ENCODE measurements at regions not wholly inside any gene's neighbourhood (a gene's known extent, or its start where the extent isn't known, plus 50 kb on each side); places are given as distances from the start of the nearest gene placed in this dataset.

- in situ Hi-C loops (cut with MboI) (no loop called here), intact Hi-C loops (cut with micrococcal nuclease; ENCODE audit: unreplicated experiment) (no loop called here)
- RAD21 ChIA-PET (ENCODE audit: unreplicated experiment) = no interaction called here
- H3K4me2 ChIP-seq (ENCODE audit: control insufficient read depth, insufficient read depth) = no peak overlapping the region
- H2AFZ ChIP-seq (ENCODE audit: control insufficient read depth, low read depth, low read length) = no peak overlapping the region
- SMC1A ChIA-PET (ENCODE audit: uncharacterized antibody, unreplicated experiment) = no interaction called here
- POLR2A ChIA-PET = no interaction called here
- ATAC-seq = no peak
- H3K4me3 ChIP-seq = no peak overlapping the region
- H3K27me3 ChIP-seq (replicated peaks in 1 of 2; ENCODE audit: control insufficient read depth in 2 of 2, insufficient read depth in 2 of 2, low read length in 1 of 2) = no peaks in the 10 kb centered on the region
- FAIRE-seq = no peak
- WGBS (ENCODE audit: insufficient coverage, insufficient replicate concordance, low lambda C conversion rate, missing lambda C conversion rate) = 0% methylated on average over 2 of the region's 2 CpGs
- H4K20me1 ChIP-seq (ENCODE audit: control insufficient read depth, insufficient read depth) = no peaks in the 10 kb centered on the region
- no peaks in the 10 kb centered on the region for H3K36me3 ChIP-seq (ENCODE audit: control insufficient read depth in 2 of 2, insufficient read depth in 2 of 2, low read length in 1 of 2)
- no peak overlapping the region for H3K9ac ChIP-seq (ENCODE audit: control insufficient read depth, insufficient read depth, low read length)
- DNase-seq (ENCODE audit: low read depth, low spot score) = no peak
- TF ChIP-seq PAX8 (IDR thresholded peaks at IDR 0.05) (no peak), BCL3 (IDR thresholded peaks at IDR 0.05; ENCODE audit: borderline replicate concordance, insufficient read depth, low read depth, low read length, poor library complexity, severe bottlenecking) (no peak), E2F8 (IDR thresholded peaks at IDR 0.05; ENCODE audit: low read depth, partially characterized antibody) (no peak), PAX5 (IDR thresholded peaks at IDR 0.05; ENCODE audit: borderline replicate concordance, low read depth, low read length) (no peak), IRF5 (IDR thresholded peaks at IDR 0.05; ENCODE audit: borderline replicate concordance) (no peak), ZNF622 (IDR thresholded peaks at IDR 0.05) (no peak), STAT3 (IDR thresholded peaks at IDR 0.05; ENCODE audit: low read depth, low read length) (no peak), MXI1 (IDR thresholded peaks at IDR 0.05; ENCODE audit: low read depth, low read length) (no peak), NFIC (IDR thresholded peaks at IDR 0.05; ENCODE audit: low read depth, low read length) (no peak)
- no peaks in the 10 kb centered on the region for H3K79me2 ChIP-seq (ENCODE audit: control insufficient read depth, insufficient read depth, low read length)
- H3K9me3 ChIP-seq (replicated peaks; ENCODE audit: control insufficient read depth, insufficient read depth, low read length) = no peaks in the 10 kb centered on the region
- no peak overlapping the region for H3K27ac ChIP-seq (ENCODE audit: control insufficient read depth, insufficient read depth)
- no peaks in the 10 kb centered on the region for H3K4me1 ChIP-seq (ENCODE audit: control insufficient read depth, insufficient read depth, low read length)
- CTCF ChIA-PET = interaction anchor here (4.9 kb wide), 1 partner anchor 11 kb away, joined by 19 read pairs; no protein-coding TSS in a partner anchor
- no TSS peak for BruUV-seq (replicated peaks)
Observed at GRCh38 chr13:26861941-26862340, 101.4 kb upstream of the GPR12 start.

Measured in GM12878 (cell line).